IMR-90 (cell line): ENCODE measurements at regions not wholly inside any gene's neighbourhood (a gene's known extent, or its start where the extent isn't known, plus 50 kb on each side); places are given as distances from the start of the nearest gene placed in this dataset.

Source experiments
- ATAC-seq: fragments of 200-7000 bp; cut with Tn5 transposase; 2 replicates; pipeline ENCODE4 v1.9.1; 2020; ENCODE audit warnings: low read depth, mild to moderate bottlenecking, moderate library complexity
- BruUV-seq: library from RNA; stranded (reverse); fragments of 400-500 nt; replicated peaks from 2 replicates; lab custom pipeline; 2021; lab: Mats Ljungman, UMichigan
- CTCF ChIA-PET: fragments of 300-600 bp; formaldehyde crosslinking; extraction: SDS; loops from one replicate; lab custom pipeline; 2021; ENCODE audit warnings: antibody characterized with exemption; lab: Yijun Ruan, JAX
- POLR2A ChIA-PET: fragments of 300-600 bp; sonication (Branson Sonifier 250); formaldehyde crosslinking; loops from one replicate; lab custom pipeline; 2022; ENCODE audit warnings: antibody characterized with exemption; ENCODE audit not compliant: unreplicated experiment; lab: Charles Lee
- DNase-seq: peaks from one replicate; pipeline ENCODE4 v3.0.0; 2013
- H2AFZ ChIP-seq: replicated peaks from 2 replicates; pipeline ENCODE3; 2013; ENCODE audit warnings: low read length, mild to moderate bottlenecking; ENCODE audit not compliant: poor library complexity
- H2AK5ac ChIP-seq: 2 replicates; pipeline ENCODE4 v1.6.1; 2013; ENCODE audit warnings: low read depth, low read length, inconsistent platforms
- H2AK9ac ChIP-seq: replicated peaks from 2 replicates; pipeline ENCODE3; 2013; ENCODE audit warnings: mild to moderate bottlenecking, low read depth, low read length, moderate library complexity; ENCODE audit not compliant: poor library complexity
- H2BK120ac ChIP-seq: 2 replicates; pipeline ENCODE4 v1.6.1; 2013; ENCODE audit warnings: low read depth, low read length, inconsistent platforms
- H2BK15ac ChIP-seq: 3 replicates; pipeline ENCODE4 v1.6.1; 2013; ENCODE audit warnings: low read depth, low read length, inconsistent platforms
- H2BK20ac ChIP-seq: 2 replicates; pipeline ENCODE4 v1.6.1; 2013; ENCODE audit warnings: low read depth, mild to moderate bottlenecking, inconsistent platforms, low read length, moderate library complexity
- H2BK5ac ChIP-seq: 2 replicates; pipeline ENCODE4 v1.6.1; 2013; ENCODE audit warnings: mild to moderate bottlenecking, low read depth, low read length, inconsistent platforms; ENCODE audit not compliant: poor library complexity, severe bottlenecking
- H3K14ac ChIP-seq: replicated peaks from 2 replicates; pipeline ENCODE4 v1.6.1; 2013; ENCODE audit warnings: low read depth, low read length, inconsistent platforms
- H3K18ac ChIP-seq: 2 replicates; pipeline ENCODE4 v1.6.1; 2013; ENCODE audit warnings: low read depth, low read length, control low read depth
- H3K23ac ChIP-seq: 2 replicates; pipeline ENCODE4 v1.6.1; 2013; ENCODE audit warnings: low read depth, low read length, inconsistent platforms
- H3K27ac ChIP-seq: 2 replicates; pipeline ENCODE4 v1.5.1; 2013; ENCODE audit warnings: mild to moderate bottlenecking, control low read depth, low read length; ENCODE audit not compliant: insufficient read depth
- H3K27me3 ChIP-seq: 2 replicates; pipeline ENCODE4 v1.6.1; 2013; ENCODE audit warnings: low read length; ENCODE audit not compliant: control insufficient read depth, insufficient read depth
- H3K36me3 ChIP-seq: 2 replicates; pipeline ENCODE4 v1.6.1; 2013; ENCODE audit warnings: low read length, mixed read lengths; ENCODE audit not compliant: control insufficient read depth, insufficient read depth
- H3K4ac ChIP-seq: 2 replicates; pipeline ENCODE4 v1.6.1; 2013; ENCODE audit warnings: low read depth, low read length, inconsistent platforms
- H3K4me1 ChIP-seq: 2 replicates; pipeline ENCODE4 v1.6.1; 2013; ENCODE audit warnings: low read length, mixed read lengths; ENCODE audit not compliant: control insufficient read depth, insufficient read depth
- H3K4me2 ChIP-seq: 2 replicates; pipeline ENCODE4 v1.6.1; 2013; ENCODE audit warnings: low read depth, mild to moderate bottlenecking, control low read depth, low read length, moderate library complexity
- H3K4me3 ChIP-seq: 2 replicates; pipeline ENCODE4 v1.5.1; 2013; ENCODE audit warnings: low read depth, mild to moderate bottlenecking, control low read depth, low read length, moderate library complexity; ENCODE audit not compliant: insufficient read depth
- H3K56ac ChIP-seq: 2 replicates; pipeline ENCODE4 v1.6.1; 2013; ENCODE audit warnings: low read length, inconsistent platforms; ENCODE audit not compliant: insufficient read depth; ENCODE audit errors: extremely low read depth
- H3K79me1 ChIP-seq, 2 experiments: 2 replicates each; pipeline ENCODE4 v1.6.1; 2013; ENCODE audit warnings: low read length in 2 of 2, inconsistent platforms in 1 of 2, low read depth in 1 of 2
- H3K9ac ChIP-seq: 2 replicates; pipeline ENCODE4 v1.6.1; 2013; ENCODE audit warnings: low read depth, low read length, control low read depth
- H3K9me1 ChIP-seq: 2 replicates; pipeline ENCODE4 v1.6.1; 2013; ENCODE audit warnings: low read length, inconsistent platforms; ENCODE audit not compliant: insufficient read depth
- H3K9me3 ChIP-seq: 2 replicates; pipeline ENCODE4 v1.6.1; 2013; ENCODE audit warnings: low read length; ENCODE audit not compliant: control insufficient read depth, insufficient read depth
- H4K20me1 ChIP-seq: 2 replicates; pipeline ENCODE4 v1.6.1; 2013; ENCODE audit warnings: low read length, inconsistent platforms; ENCODE audit not compliant: insufficient read depth
- H4K5ac ChIP-seq: 2 replicates; pipeline ENCODE4 v1.6.1; 2013; ENCODE audit warnings: mild to moderate bottlenecking, low read depth, low read length, control low read depth
- H4K8ac ChIP-seq, 2 experiments: 2 replicates each; pipeline ENCODE4 v1.6.1; 2013; ENCODE audit warnings: low read depth in 2 of 2, low read length in 2 of 2, control low read depth in 1 of 2, inconsistent platforms in 1 of 2
- H4K91ac ChIP-seq: 2 replicates; pipeline ENCODE4 v1.6.1; 2013; ENCODE audit warnings: low read depth, low read length, inconsistent platforms; ENCODE audit not compliant: insufficient read depth
- BHLHE40 ChIP-seq: fragments of 150-350 bp; IDR thresholded peaks from 2 replicates; pipeline ENCODE4 v1.6.1; 2016; ENCODE audit warnings: mild to moderate bottlenecking, low read depth, low read length
- CEBPB ChIP-seq: IDR thresholded peaks from 2 replicates; pipeline ENCODE4 v1.6.1; 2012; ENCODE audit warnings: low read depth, low read length, improper control_type of control experiment
- CHD1 ChIP-seq: IDR thresholded peaks from 2 replicates; pipeline ENCODE4 v1.6.1; 2012; ENCODE audit warnings: low read depth, low read length, improper control_type of control experiment
- FOS ChIP-seq: fragments of 150-350 bp; IDR thresholded peaks from 2 replicates; pipeline ENCODE4 v1.6.1; 2016; ENCODE audit warnings: low read depth, low read length
- MAFK ChIP-seq: IDR thresholded peaks from 2 replicates; pipeline ENCODE4 v1.6.1; 2012; ENCODE audit warnings: low read depth, low read length, improper control_type of control experiment
- MAZ ChIP-seq: IDR thresholded peaks from 2 replicates; pipeline ENCODE4 v1.6.1; 2012; ENCODE audit warnings: low read depth, mild to moderate bottlenecking, low read length, improper control_type of control experiment, moderate library complexity, borderline replicate concordance
- RCOR1 ChIP-seq: IDR thresholded peaks from 2 replicates; pipeline ENCODE4 v1.6.1; 2012; ENCODE audit warnings: mild to moderate bottlenecking, low read length, improper control_type of control experiment; ENCODE audit not compliant: insufficient replicate concordance
- RFX5 ChIP-seq: IDR thresholded peaks from 2 replicates; pipeline ENCODE4 v1.8.0; 2012; ENCODE audit warnings: low read depth, mild to moderate bottlenecking, low read length, moderate library complexity
- WGBS, 2 experiments: methylation state at CpG; one replicate each; pipeline versions ENCODE4 v1.1.5 to v1.1.7; 2013; ENCODE audit warnings: missing lambda C conversion rate in 2 of 2; ENCODE audit not compliant: insufficient read length in 1 of 2; ENCODE audit errors: extremely low coverage in 2 of 2; 5-methylcytosine and 5-hydroxymethylcytosine counted together
- dilution Hi-C: fragments of 300-500 bp; cut with HindIII; formaldehyde crosslinking; loops from one replicate; pipeline ENCODE4 v1.14.3; 2018; ENCODE audit warnings: low sequenced_read_pairs; ENCODE audit not compliant: unreplicated experiment
- in situ Hi-C: fragments of 300-500 bp; cut with MboI; formaldehyde crosslinking; loops from 3 replicates; pipeline ENCODE4 v1.14.3; 2019; ENCODE audit warnings: low sequenced_read_pairs, inconsistent platforms, mixed read lengths
- intact Hi-C: fragments of 100-400 bp; cut with micrococcal nuclease; formaldehyde crosslinking; loops from 2 replicates; pipeline ENCODE4 v1.10.0; 2022
- TF ChIP-seq, protein P1 (sequence below): fragments of 150-350 bp; IDR thresholded peaks from 2 replicates; pipeline ENCODE4 v1.6.1; 2016; ENCODE audit warnings: low read depth, mild to moderate bottlenecking, low read length, moderate library complexity, borderline replicate concordance
- TF ChIP-seq, protein P2 (sequence below): fragments of 150-350 bp; IDR thresholded peaks from 2 replicates; pipeline ENCODE4 v1.6.1; 2017; ENCODE audit warnings: mild to moderate bottlenecking, antibody characterized with exemption, low read length, low read depth
- TF ChIP-seq, protein P3 (sequence below): conservative IDR thresholded peaks from 2 replicates; pipeline ENCODE4 v1.5.1; 2012; ENCODE audit warnings: mild to moderate bottlenecking, low read depth, low read length, improper control_type of control experiment

DNA sequence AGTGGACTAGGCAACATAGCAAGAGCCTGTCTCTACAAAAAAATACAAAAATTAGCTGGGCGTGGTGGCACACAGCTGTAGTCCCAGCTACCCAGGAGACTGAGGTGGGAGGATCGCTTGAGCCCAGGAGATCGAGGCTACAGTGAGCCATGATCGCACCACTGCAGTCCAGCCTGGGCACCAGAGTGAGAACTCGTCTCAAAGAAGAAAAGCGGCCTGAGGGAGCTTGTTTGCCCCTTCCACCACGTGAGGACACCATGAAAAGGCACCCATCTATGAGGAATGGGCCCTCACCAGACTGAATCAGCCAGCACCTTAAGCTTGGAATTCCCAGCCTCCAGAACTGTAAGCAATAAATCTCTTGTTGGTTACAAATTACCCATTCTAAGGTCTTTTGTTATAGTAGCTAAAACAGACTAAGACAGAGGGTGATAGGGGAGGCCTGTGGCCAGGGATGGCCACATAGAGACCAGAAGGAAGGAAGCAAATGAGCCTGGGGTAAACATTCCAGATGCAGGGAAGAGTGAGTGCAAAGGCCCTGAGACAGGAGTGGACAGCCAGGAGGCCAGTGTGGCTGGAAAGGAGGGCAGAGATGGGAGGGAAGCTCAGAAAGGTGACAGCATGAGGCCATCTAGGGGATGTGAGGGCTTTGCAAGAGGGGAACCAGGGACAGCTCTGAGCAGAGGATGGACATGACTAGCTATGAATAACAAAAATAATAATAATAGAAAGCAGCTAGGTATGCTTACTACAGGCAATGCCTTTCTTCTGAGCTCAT lies 120.1 kb downstream of the MATN1 start:
- TF ChIP-seq CEBPB (no peak), RFX5 (no peak), MAFK (no peak), BHLHE40 (no peak), RCOR1 (no peak), MAZ (no peak), CHD1 (no peak), FOS (no peak)
- TF ChIP-seq, protein P1, sequence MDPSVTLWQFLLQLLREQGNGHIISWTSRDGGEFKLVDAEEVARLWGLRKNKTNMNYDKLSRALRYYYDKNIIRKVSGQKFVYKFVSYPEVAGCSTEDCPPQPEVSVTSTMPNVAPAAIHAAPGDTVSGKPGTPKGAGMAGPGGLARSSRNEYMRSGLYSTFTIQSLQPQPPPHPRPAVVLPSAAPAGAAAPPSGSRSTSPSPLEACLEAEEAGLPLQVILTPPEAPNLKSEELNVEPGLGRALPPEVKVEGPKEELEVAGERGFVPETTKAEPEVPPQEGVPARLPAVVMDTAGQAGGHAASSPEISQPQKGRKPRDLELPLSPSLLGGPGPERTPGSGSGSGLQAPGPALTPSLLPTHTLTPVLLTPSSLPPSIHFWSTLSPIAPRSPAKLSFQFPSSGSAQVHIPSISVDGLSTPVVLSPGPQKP = no peak
- TF ChIP-seq, protein P2, sequence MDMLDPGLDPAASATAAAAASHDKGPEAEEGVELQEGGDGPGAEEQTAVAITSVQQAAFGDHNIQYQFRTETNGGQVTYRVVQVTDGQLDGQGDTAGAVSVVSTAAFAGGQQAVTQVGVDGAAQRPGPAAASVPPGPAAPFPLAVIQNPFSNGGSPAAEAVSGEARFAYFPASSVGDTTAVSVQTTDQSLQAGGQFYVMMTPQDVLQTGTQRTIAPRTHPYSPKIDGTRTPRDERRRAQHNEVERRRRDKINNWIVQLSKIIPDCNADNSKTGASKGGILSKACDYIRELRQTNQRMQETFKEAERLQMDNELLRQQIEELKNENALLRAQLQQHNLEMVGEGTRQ = no peak
- TF ChIP-seq, protein P3, sequence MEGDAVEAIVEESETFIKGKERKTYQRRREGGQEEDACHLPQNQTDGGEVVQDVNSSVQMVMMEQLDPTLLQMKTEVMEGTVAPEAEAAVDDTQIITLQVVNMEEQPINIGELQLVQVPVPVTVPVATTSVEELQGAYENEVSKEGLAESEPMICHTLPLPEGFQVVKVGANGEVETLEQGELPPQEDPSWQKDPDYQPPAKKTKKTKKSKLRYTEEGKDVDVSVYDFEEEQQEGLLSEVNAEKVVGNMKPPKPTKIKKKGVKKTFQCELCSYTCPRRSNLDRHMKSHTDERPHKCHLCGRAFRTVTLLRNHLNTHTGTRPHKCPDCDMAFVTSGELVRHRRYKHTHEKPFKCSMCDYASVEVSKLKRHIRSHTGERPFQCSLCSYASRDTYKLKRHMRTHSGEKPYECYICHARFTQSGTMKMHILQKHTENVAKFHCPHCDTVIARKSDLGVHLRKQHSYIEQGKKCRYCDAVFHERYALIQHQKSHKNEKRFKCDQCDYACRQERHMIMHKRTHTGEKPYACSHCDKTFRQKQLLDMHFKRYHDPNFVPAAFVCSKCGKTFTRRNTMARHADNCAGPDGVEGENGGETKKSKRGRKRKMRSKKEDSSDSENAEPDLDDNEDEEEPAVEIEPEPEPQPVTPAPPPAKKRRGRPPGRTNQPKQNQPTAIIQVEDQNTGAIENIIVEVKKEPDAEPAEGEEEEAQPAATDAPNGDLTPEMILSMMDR = no peak
- Histone ChIP-seq H3K9me1 (no peaks in the 10 kb centered on the region), H3K36me3 (no peaks in the 10 kb centered on the region), H2BK20ac (no peak overlapping the region), H2AK9ac (no peak overlapping the region), H3K18ac (no peak overlapping the region), H3K4me1 (no peaks in the 10 kb centered on the region), H4K91ac (no peak overlapping the region), H3K79me1 (no peaks in the 10 kb centered on the region), H2AFZ (no peak overlapping the region), H3K9me3 (no peaks in the 10 kb centered on the region), H3K27me3 (peaks cover 2% of the 10 kb centered on the region; the same call in 1 of the 2 replicates), H2BK5ac (no peak overlapping the region), H3K4me3 (no peak overlapping the region), H2BK15ac (no peak overlapping the region), H3K56ac (no peak overlapping the region), H4K5ac (no peak overlapping the region), H3K4ac (no peak overlapping the region), H3K27ac (no peak overlapping the region), H3K23ac (no peak overlapping the region), H3K9ac (no peak overlapping the region), H2BK120ac (no peak overlapping the region), H2AK5ac (no peak overlapping the region), H4K20me1 (no peaks in the 10 kb centered on the region), H4K8ac (no peak overlapping the region), H3K4me2 (no peak overlapping the region), H3K14ac (no peak overlapping the region)
- DNase-seq (no peak), ATAC-seq (no peak)
- no CpG with 5 or more reads among the region's 7 CpGs for WGBS, 2 experiments
- CTCF ChIA-PET = no interaction called here
- POLR2A ChIA-PET = no interaction called here
- no TSS peak for BruUV-seq
- dilution Hi-C loops = no loop called here
- intact Hi-C loops = no loop called here
- in situ Hi-C loops = no loop called here
